ENCODE measurements at regions not wholly inside any gene's neighbourhood (a gene's known extent, or its start where the extent isn't known, plus 50 kb on each side); places are given as distances from the start of the nearest gene placed in this dataset.

DNA sequence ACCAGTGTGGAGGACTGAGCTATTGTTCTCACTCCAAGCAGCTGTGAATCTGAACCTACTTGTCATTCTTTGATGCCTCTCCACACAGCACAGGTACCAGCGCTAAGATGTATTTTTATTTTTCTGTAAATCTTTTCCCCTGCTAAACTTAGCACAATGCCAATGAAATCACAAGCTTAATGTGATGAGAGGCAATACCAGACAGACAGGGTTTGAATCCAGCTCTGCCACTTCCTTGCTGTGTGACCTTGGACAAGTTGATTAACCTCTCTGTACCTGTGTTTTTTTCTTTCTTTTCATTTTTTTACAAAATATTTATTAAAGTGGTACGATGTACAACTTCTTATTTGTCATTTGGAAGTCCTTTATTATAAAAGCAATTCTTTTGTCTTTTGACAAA, 757.6 kb downstream of the MED13L start:
- Histone ChIP-seq H2AFZ (ENCODE audit: low read length) (no peak overlapping the region), H3K9me3 (ENCODE audit: low read length) (no peaks in the 10 kb centered on the region), H3K4me2 (ENCODE audit: low read depth, low read length, poor library complexity, severe bottlenecking) (no peak overlapping the region), H3K79me2 (ENCODE audit: low read length) (no peaks in the 10 kb centered on the region), H3K9ac (ENCODE audit: low read length) (no peak overlapping the region), H3K9me2 (replicated peaks; ENCODE audit: insufficient read depth, low read length) (no peaks in the 10 kb centered on the region), H3K36me3 (ENCODE audit: insufficient read depth, low read length) (no peaks in the 10 kb centered on the region), H3K27ac (ENCODE audit: low read length) (no peak overlapping the region), H3K27me3 (ENCODE audit: low read length) (no peaks in the 10 kb centered on the region), H3K4me1 (ENCODE audit: low read length) (no peaks in the 10 kb centered on the region), H3K4me3 (ENCODE audit: low read length) (no peak overlapping the region), H4K20me1 (ENCODE audit: insufficient read depth, low read depth, low read length) (no peaks in the 10 kb centered on the region)
- no peak for DNase-seq

DNA sequence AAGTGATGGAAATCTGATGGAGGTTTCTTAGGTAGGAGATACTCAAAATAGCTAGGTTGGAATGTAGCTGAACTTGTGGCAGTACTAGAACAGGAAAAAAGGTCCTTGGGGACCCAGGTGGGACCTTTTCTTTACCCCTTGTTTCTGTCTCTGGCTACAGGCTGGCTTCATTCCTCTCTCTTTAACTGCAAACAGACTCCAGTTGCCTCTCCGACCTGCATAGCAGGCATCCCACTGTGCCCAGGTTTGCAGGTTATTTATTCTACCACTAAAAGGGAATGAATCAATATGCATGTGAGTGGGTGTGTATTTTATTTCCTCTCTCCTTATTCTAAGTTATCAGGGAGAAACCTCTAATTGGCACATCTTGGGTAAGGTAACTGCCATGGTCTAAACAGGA, 758.1 kb downstream of the MED13L start:
- H4K20me1 ChIP-seq (ENCODE audit: insufficient read depth, low read depth, low read length): no peaks in the 10 kb centered on the region
- no peak overlapping the region for H3K4me3 ChIP-seq (ENCODE audit: low read length)
- no peak overlapping the region for H3K9ac ChIP-seq (ENCODE audit: low read length)
- no peak overlapping the region for H3K27ac ChIP-seq (ENCODE audit: low read length)
- H3K9me2 ChIP-seq (replicated peaks; ENCODE audit: insufficient read depth, low read length): no peaks in the 10 kb centered on the region
- no peaks in the 10 kb centered on the region for H3K36me3 ChIP-seq (ENCODE audit: insufficient read depth, low read length)
- H2AFZ ChIP-seq (ENCODE audit: low read length): no peak overlapping the region
- H3K4me1 ChIP-seq (ENCODE audit: low read length): no peaks in the 10 kb centered on the region
- no peak overlapping the region for H3K4me2 ChIP-seq (ENCODE audit: low read depth, low read length, poor library complexity, severe bottlenecking)
- no peaks in the 10 kb centered on the region for H3K27me3 ChIP-seq (ENCODE audit: low read length)
- no peaks in the 10 kb centered on the region for H3K79me2 ChIP-seq (ENCODE audit: low read length)
- DNase-seq: no peak
- H3K9me3 ChIP-seq (ENCODE audit: low read length): no peaks in the 10 kb centered on the region

- no peak overlapping the region for H2AFZ ChIP-seq (ENCODE audit: low read length)
- H3K27me3 ChIP-seq (ENCODE audit: low read length): no peaks in the 10 kb centered on the region
- no peaks in the 10 kb centered on the region; the same call in 1 of the 2 replicates for H3K9me2 ChIP-seq (replicated peaks; ENCODE audit: insufficient read depth, low read length)
- H4K20me1 ChIP-seq (ENCODE audit: insufficient read depth, low read depth, low read length): no peaks in the 10 kb centered on the region
- no peak overlapping the region for H3K4me3 ChIP-seq (ENCODE audit: low read length)
- no peak for DNase-seq
- H3K9ac ChIP-seq (ENCODE audit: low read length): no peak overlapping the region
- no peaks in the 10 kb centered on the region for H3K4me1 ChIP-seq (ENCODE audit: low read length)
- no peak overlapping the region for H3K27ac ChIP-seq (ENCODE audit: low read length)
- no peaks in the 10 kb centered on the region for H3K79me2 ChIP-seq (ENCODE audit: low read length)
- no peak overlapping the region for H3K4me2 ChIP-seq (ENCODE audit: low read depth, low read length, poor library complexity, severe bottlenecking)
- no peaks in the 10 kb centered on the region for H3K36me3 ChIP-seq (ENCODE audit: insufficient read depth, low read length)
- H3K9me3 ChIP-seq (ENCODE audit: low read length): no peaks in the 10 kb centered on the region; the same call in 1 of the 2 replicates
Measured at GRCh38 chr12:115517913-115518312, 759.6 kb downstream of the MED13L start.

GRCh38 chr12:115511986-115512711, 765.3 kb downstream of the MED13L start:
- no peaks in the 10 kb centered on the region for H3K36me3 ChIP-seq (ENCODE audit: insufficient read depth, low read length)
- no peak overlapping the region for H3K9ac ChIP-seq (ENCODE audit: low read length)
- H3K9me2 ChIP-seq (replicated peaks; ENCODE audit: insufficient read depth, low read length): no peaks in the 10 kb centered on the region; the same call in 1 of the 2 replicates
- no peak overlapping the region for H2AFZ ChIP-seq (ENCODE audit: low read length)
- no peaks in the 10 kb centered on the region for H3K4me1 ChIP-seq (ENCODE audit: low read length)
- no peak overlapping the region for H3K4me2 ChIP-seq (ENCODE audit: low read depth, low read length, poor library complexity, severe bottlenecking)
- no peak for DNase-seq
- H3K79me2 ChIP-seq (ENCODE audit: low read length): no peaks in the 10 kb centered on the region
- no peak overlapping the region for H3K27ac ChIP-seq (ENCODE audit: low read length)
- H3K9me3 ChIP-seq (ENCODE audit: low read length): no peaks in the 10 kb centered on the region; the same call in 1 of the 2 replicates
- H3K4me3 ChIP-seq (ENCODE audit: low read length): no peak overlapping the region
- H3K27me3 ChIP-seq (ENCODE audit: low read length): no peaks in the 10 kb centered on the region
- no peaks in the 10 kb centered on the region for H4K20me1 ChIP-seq (ENCODE audit: insufficient read depth, low read depth, low read length)

DNA sequence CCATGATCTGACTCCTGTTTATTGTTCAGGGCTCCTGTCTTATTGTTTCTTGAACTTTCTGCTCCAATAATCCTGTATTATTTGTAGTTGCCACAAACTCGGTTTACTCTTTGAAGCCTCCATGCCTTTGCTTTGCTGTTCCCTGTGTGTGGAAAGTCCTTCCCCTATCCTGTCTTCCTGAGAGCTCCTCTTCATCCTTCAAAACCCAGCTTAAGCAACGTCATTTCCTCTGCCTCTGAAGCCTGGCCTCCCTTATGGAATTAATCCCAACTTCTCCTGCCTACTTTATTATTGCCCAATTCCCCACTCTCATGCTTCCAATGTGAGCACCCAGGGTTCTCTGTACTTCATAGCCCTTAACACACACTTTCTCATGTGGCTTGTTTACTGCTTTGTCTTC, 766.2 kb downstream of the MED13L start:
- H3K36me3 ChIP-seq (ENCODE audit: insufficient read depth, low read length): no peaks in the 10 kb centered on the region
- DNase-seq: no peak
- H3K27me3 ChIP-seq (ENCODE audit: low read length): no peaks in the 10 kb centered on the region
- H3K4me2 ChIP-seq (ENCODE audit: low read depth, low read length, poor library complexity, severe bottlenecking): no peak overlapping the region
- no peak overlapping the region for H3K27ac ChIP-seq (ENCODE audit: low read length)
- H3K4me1 ChIP-seq (ENCODE audit: low read length): no peaks in the 10 kb centered on the region
- no peak overlapping the region for H3K4me3 ChIP-seq (ENCODE audit: low read length)
- H3K9me2 ChIP-seq (replicated peaks; ENCODE audit: insufficient read depth, low read length): no peaks in the 10 kb centered on the region; the same call in 1 of the 2 replicates
- H2AFZ ChIP-seq (ENCODE audit: low read length): no peak overlapping the region
- H3K79me2 ChIP-seq (ENCODE audit: low read length): no peaks in the 10 kb centered on the region
- no peaks in the 10 kb centered on the region; the same call in 1 of the 2 replicates for H3K9me3 ChIP-seq (ENCODE audit: low read length)
- no peaks in the 10 kb centered on the region for H4K20me1 ChIP-seq (ENCODE audit: insufficient read depth, low read depth, low read length)
- H3K9ac ChIP-seq (ENCODE audit: low read length): no peak overlapping the region

- no peak overlapping the region for H3K27ac ChIP-seq (ENCODE audit: low read length)
- H3K9me3 ChIP-seq (ENCODE audit: low read length): no peaks in the 10 kb centered on the region; the same call in 1 of the 2 replicates
- H3K4me2 ChIP-seq (ENCODE audit: low read depth, low read length, poor library complexity, severe bottlenecking): no peak overlapping the region
- H3K36me3 ChIP-seq (ENCODE audit: insufficient read depth, low read length): no peaks in the 10 kb centered on the region
- H4K20me1 ChIP-seq (ENCODE audit: insufficient read depth, low read depth, low read length): no peaks in the 10 kb centered on the region
- H3K27me3 ChIP-seq (ENCODE audit: low read length): no peaks in the 10 kb centered on the region
- H3K4me3 ChIP-seq (ENCODE audit: low read length): no peak overlapping the region
- DNase-seq: no peak
- H3K9ac ChIP-seq (ENCODE audit: low read length): no peak overlapping the region
- no peaks in the 10 kb centered on the region for H3K79me2 ChIP-seq (ENCODE audit: low read length)
- no peaks in the 10 kb centered on the region; the same call in 1 of the 2 replicates for H3K9me2 ChIP-seq (replicated peaks; ENCODE audit: insufficient read depth, low read length)
- H2AFZ ChIP-seq (ENCODE audit: low read length): no peak overlapping the region
- H3K4me1 ChIP-seq (ENCODE audit: low read length): no peaks in the 10 kb centered on the region
Measured at GRCh38 chr12:115508990-115509389, 768.5 kb downstream of the MED13L start.

GRCh38 chr12:115507951-115508722, 769.4 kb downstream of the MED13L start:
- H4K20me1 ChIP-seq (ENCODE audit: insufficient read depth, low read depth, low read length): no peaks in the 10 kb centered on the region
- H3K27ac ChIP-seq (ENCODE audit: low read length): no peak overlapping the region
- H3K4me1 ChIP-seq (ENCODE audit: low read length): no peaks in the 10 kb centered on the region
- no peak overlapping the region for H2AFZ ChIP-seq (ENCODE audit: low read length)
- H3K4me3 ChIP-seq (ENCODE audit: low read length): no peak overlapping the region
- no peaks in the 10 kb centered on the region for H3K9me3 ChIP-seq (ENCODE audit: low read length)
- no peak overlapping the region for H3K9ac ChIP-seq (ENCODE audit: low read length)
- H3K79me2 ChIP-seq (ENCODE audit: low read length): no peaks in the 10 kb centered on the region
- H3K9me2 ChIP-seq (replicated peaks; ENCODE audit: insufficient read depth, low read length): no peaks in the 10 kb centered on the region; the same call in 1 of the 2 replicates
- no peak for DNase-seq
- no peak overlapping the region for H3K4me2 ChIP-seq (ENCODE audit: low read depth, low read length, poor library complexity, severe bottlenecking)
- H3K36me3 ChIP-seq (ENCODE audit: insufficient read depth, low read length): no peaks in the 10 kb centered on the region
- no peaks in the 10 kb centered on the region for H3K27me3 ChIP-seq (ENCODE audit: low read length)

- Histone ChIP-seq H3K9ac (ENCODE audit: low read length) (no peak overlapping the region), H3K36me3 (ENCODE audit: insufficient read depth, low read length) (no peaks in the 10 kb centered on the region), H4K20me1 (ENCODE audit: insufficient read depth, low read depth, low read length) (no peaks in the 10 kb centered on the region), H3K9me3 (ENCODE audit: low read length) (no peaks in the 10 kb centered on the region), H3K4me1 (ENCODE audit: low read length) (no peaks in the 10 kb centered on the region), H3K4me3 (ENCODE audit: low read length) (no peak overlapping the region), H3K79me2 (ENCODE audit: low read length) (no peaks in the 10 kb centered on the region), H3K27ac (ENCODE audit: low read length) (no peak overlapping the region), H2AFZ (ENCODE audit: low read length) (no peak overlapping the region), H3K9me2 (replicated peaks; ENCODE audit: insufficient read depth, low read length) (no peaks in the 10 kb centered on the region), H3K27me3 (ENCODE audit: low read length) (no peaks in the 10 kb centered on the region), H3K4me2 (ENCODE audit: low read depth, low read length, poor library complexity, severe bottlenecking) (no peak overlapping the region)
- no peak for DNase-seq
Measured at GRCh38 chr12:115507560-115507889, 770.0 kb downstream of the MED13L start.

Data from Karpas-422 (cell line).